ENCODE measurements at regions not wholly inside any gene's neighbourhood (a gene's known extent, or its start where the extent isn't known, plus 50 kb on each side); places are given as distances from the start of the nearest gene placed in this dataset.

DNA sequence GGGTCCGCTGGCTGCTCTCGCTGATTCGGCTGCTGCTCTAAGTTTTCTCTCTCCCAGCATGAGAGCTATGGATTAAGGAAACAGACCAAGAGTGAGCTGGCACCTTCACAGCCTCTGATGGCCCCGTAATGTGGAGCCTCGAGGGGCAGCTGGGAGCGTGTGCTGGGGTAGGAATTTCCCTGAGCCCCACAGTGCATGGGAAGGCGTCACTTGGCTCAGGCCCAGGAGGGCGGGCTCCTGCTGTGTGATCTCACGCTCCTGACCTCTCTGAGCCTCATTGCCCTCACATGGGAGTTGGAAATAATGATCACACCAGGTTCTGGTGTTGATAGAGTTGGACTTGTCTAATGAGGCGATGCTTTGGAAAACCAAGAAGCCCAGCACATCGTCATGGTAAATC is 238.6 kb upstream of the CRY1 start:
- Histone ChIP-seq H3K4me3 (no peak overlapping the region), H3K9me3 (no peaks in the 10 kb centered on the region), H3K27me3 (peaks cover 7% of the 10 kb centered on the region), H3K36me3 (no peaks in the 10 kb centered on the region), H3K27ac (no peak overlapping the region), H3K4me1 (no peaks in the 10 kb centered on the region)
- WGBS = 100% methylated on average over 4 of the region's 11 CpGs
- no peak for DNase-seq (ENCODE audit: low spot score in 2 of 2)
- TF ChIP-seq, protein P1, sequence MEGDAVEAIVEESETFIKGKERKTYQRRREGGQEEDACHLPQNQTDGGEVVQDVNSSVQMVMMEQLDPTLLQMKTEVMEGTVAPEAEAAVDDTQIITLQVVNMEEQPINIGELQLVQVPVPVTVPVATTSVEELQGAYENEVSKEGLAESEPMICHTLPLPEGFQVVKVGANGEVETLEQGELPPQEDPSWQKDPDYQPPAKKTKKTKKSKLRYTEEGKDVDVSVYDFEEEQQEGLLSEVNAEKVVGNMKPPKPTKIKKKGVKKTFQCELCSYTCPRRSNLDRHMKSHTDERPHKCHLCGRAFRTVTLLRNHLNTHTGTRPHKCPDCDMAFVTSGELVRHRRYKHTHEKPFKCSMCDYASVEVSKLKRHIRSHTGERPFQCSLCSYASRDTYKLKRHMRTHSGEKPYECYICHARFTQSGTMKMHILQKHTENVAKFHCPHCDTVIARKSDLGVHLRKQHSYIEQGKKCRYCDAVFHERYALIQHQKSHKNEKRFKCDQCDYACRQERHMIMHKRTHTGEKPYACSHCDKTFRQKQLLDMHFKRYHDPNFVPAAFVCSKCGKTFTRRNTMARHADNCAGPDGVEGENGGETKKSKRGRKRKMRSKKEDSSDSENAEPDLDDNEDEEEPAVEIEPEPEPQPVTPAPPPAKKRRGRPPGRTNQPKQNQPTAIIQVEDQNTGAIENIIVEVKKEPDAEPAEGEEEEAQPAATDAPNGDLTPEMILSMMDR (IDR thresholded peaks at IDR 0.05) = no peak
- TF ChIP-seq POLR2A (IDR thresholded peaks at IDR 0.05) = no peak
- TF ChIP-seq POLR2AphosphoS5 (IDR thresholded peaks at IDR 0.05) = no peak
- no peak for TF ChIP-seq EP300 (IDR thresholded peaks at IDR 0.05)

DNA sequence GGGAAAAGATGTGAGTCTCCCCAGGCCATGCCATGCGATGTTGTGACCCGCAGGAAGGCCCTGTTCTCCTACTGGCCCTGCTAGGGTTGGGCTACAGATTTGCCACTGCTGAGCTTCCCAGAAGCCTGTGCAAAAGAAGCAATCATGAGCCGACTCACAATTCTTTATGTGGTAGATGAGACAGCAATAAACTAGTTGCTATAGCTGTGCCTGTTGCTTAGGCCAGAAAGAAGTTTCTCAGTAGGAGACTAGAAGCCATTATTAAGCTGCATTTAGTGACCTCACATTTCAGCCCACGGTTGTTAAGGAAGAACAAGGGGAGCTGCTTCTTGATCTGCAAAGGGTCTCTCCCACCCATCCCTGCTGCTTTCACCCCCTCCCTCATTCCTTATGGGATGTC is 239.4 kb upstream of the CRY1 start:
- WGBS = 92% methylated on average over 4 of the region's 4 CpGs

DNA sequence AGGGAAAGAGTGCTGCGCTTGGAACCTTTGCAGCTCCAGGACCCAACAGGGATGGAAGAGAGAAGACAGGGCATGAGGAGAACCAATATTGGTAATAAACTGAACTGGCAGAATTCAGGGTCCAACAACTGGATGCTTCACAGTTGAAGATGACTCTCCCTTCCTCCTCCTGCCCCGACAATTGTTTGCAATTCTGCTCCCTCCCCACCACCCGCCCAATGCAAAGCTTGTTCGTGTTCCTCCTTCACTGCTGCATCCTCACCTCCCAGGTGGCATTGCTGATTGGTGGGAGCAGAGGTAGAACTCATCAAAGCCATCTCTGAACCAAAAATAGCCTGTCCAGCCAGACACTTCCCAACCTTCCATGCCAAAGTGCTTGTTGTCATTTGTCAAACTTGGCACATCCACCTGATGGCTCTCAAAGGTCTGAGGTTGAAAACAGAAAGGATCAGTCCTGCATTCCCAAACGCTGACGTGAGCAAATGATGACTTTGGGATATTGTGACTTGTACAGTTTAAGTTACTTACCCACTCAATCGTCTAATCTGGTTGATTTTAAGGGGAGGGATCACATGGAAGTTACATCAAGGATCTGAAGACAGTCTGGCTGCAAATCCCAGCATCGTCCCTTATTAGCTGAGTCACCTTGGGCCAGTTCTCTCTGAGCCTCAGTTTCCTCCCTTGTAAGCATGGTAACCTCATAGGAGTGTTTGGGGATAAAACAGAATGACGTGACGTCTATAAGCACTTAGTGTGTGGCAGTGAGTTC is 242.6 kb upstream of the CRY1 start:
- H3K27ac ChIP-seq = no peak overlapping the region

More for the DNA sequence above, 239.4 kb upstream of the CRY1 start:
- Histone ChIP-seq H3K4me1 (no peaks in the 10 kb centered on the region), H3K9me3 (no peaks in the 10 kb centered on the region), H3K27me3 (peaks cover 7% of the 10 kb centered on the region), H3K27ac (no peak overlapping the region), H3K36me3 (no peaks in the 10 kb centered on the region), H3K4me3 (no peak overlapping the region)
- no peak for DNase-seq (ENCODE audit: low spot score in 2 of 2)
- TF ChIP-seq, protein P1 (IDR thresholded peaks at IDR 0.05) = no peak
- no peak for TF ChIP-seq EP300 (IDR thresholded peaks at IDR 0.05)
- no peak for TF ChIP-seq POLR2AphosphoS5 (IDR thresholded peaks at IDR 0.05)
- TF ChIP-seq POLR2A (IDR thresholded peaks at IDR 0.05) = no peak

DNA sequence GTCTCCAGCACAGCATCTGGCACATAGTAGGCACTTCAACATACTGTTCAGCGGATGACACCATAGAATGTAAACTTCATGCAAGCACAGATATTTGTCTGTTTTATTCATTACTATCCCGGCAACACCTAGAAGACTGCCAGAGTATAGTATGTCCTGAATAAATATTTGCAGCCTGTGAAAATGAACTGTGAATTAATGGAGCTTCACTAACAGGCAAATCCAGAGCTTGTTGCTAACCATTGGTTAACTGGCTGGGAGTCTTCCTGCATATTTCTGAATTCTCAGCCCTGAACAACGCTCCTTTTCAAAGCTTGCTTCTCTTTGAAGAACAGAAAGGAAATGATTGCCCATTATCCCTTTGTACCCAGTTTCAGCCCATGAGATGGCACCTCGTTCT is 243.3 kb upstream of the CRY1 start:
- 68% methylated on average over 4 of the region's 4 CpGs for WGBS
- no peak overlapping the region for H3K27ac ChIP-seq
- no peak for DNase-seq (ENCODE audit: low spot score in 2 of 2)
- H3K9me3 ChIP-seq = no peaks in the 10 kb centered on the region
- no peaks in the 10 kb centered on the region for H3K4me1 ChIP-seq
- TF ChIP-seq EP300 (IDR thresholded peaks at IDR 0.05) (no peak), POLR2AphosphoS5 (IDR thresholded peaks at IDR 0.05) (no peak), POLR2A (IDR thresholded peaks at IDR 0.05) (no peak)
- TF ChIP-seq, protein P1 (IDR thresholded peaks at IDR 0.05) = no peak
- H3K36me3 ChIP-seq = no peaks in the 10 kb centered on the region
- peaks cover 4% of the 10 kb centered on the region for H3K27me3 ChIP-seq
- no peak overlapping the region for H3K4me3 ChIP-seq

More for the DNA sequence above, 242.6 kb upstream of the CRY1 start:
- no peak for DNase-seq (ENCODE audit: low spot score in 2 of 2)
- no peaks in the 10 kb centered on the region for H3K9me3 ChIP-seq
- no peaks in the 10 kb centered on the region for H3K36me3 ChIP-seq
- WGBS = 88% methylated on average over 10 of the region's 10 CpGs
- TF ChIP-seq, protein P1 (IDR thresholded peaks at IDR 0.05) = no peak
- TF ChIP-seq POLR2A (IDR thresholded peaks at IDR 0.05) (no peak), EP300 (IDR thresholded peaks at IDR 0.05) (no peak), POLR2AphosphoS5 (IDR thresholded peaks at IDR 0.05) (no peak)
- no peaks in the 10 kb centered on the region for H3K4me1 ChIP-seq
- H3K4me3 ChIP-seq = no peak overlapping the region
- peaks cover 7% of the 10 kb centered on the region for H3K27me3 ChIP-seq

DNA sequence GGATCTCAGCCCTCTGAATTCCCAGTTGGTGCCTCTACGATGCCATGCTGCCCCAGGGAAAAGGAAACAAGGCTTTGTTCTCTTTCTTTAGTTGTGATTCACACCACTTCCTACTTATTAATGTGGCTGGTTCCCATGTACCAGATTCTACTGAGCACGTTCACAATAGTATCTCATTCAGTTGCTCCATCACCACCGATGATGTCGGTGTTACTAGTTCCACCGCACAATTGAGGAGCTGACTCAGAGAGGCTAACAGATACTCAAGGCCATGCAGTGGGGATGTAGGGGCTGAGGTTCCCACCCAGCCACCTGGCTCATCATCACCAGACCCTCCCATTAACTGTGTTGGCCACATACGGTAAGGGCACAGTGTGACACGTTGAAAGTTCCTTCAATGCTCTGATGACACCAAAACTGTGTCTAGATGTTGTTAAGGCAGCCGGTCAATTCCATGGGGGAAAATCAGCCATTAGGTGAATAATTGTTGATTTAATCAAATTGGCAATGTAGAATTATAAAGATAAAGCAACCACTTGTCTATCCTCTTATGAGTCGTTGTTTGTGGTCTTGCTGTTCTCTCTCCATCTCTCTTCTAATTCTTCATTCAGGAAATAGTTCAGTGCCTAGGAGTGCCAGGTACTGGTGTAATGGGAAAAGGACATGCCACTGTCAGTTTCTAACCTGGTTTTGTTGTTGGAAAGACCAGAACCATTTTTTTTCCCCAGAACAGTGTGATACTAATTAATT is 244.2 kb upstream of the CRY1 start:
- H3K9me3 ChIP-seq = no peaks in the 10 kb centered on the region
- 80% methylated on average over 9 of the region's 9 CpGs for WGBS

More for the DNA sequence above, 244.2 kb upstream of the CRY1 start:
- DNase-seq (ENCODE audit: low spot score in 2 of 2) = no peak
- Histone ChIP-seq H3K27ac (no peak overlapping the region), H3K27me3 (no peaks in the 10 kb centered on the region), H3K36me3 (no peaks in the 10 kb centered on the region), H3K4me3 (no peak overlapping the region), H3K4me1 (no peaks in the 10 kb centered on the region)
- TF ChIP-seq, protein P1 (IDR thresholded peaks at IDR 0.05) = no peak
- TF ChIP-seq POLR2A (IDR thresholded peaks at IDR 0.05) (no peak), POLR2AphosphoS5 (IDR thresholded peaks at IDR 0.05) (no peak), EP300 (IDR thresholded peaks at IDR 0.05) (no peak)
